ENCODE measurements at regions not wholly inside any gene's neighbourhood (a gene's known extent, or its start where the extent isn't known, plus 50 kb on each side); places are given as distances from the start of the nearest gene placed in this dataset.
"Not testable (repeated sequence)": the region's sequence is repeated elsewhere in the genome, so short reads cannot be mapped to it uniquely, and the experiment has no call there.

DNA sequence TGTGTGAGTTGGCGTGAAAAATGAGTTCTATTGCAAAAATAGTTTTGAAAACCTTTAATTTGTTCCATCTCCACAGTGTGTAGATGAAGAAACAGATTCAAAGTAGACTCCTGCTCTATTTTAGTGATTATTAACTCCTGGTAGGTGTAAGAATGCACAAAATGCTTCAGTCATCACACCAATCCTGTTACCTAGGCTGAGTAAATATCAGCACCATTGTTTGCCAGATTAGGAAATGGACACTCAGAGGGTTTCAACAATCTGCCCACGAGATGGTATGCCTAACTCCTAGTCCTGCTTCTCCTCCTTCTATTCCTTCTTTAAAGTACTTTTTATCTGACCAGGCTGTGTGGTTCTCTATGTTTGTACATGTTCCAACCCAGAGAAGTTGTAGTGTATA, 108.9 kb upstream of the AHI1 start:
- no peak for DNase-seq

GRCh38 chr6:135608031-135608430, 110.5 kb upstream of the AHI1 start:
- DNase-seq, result no peak

- DNase-seq, result not testable (repeated sequence)
Measured at GRCh38 chr6:135610192-135610591, 112.7 kb upstream of the AHI1 start.

GRCh38 chr6:135616655-135617054, 119.1 kb upstream of the AHI1 start:
- DNase-seq, result no peak

DNA sequence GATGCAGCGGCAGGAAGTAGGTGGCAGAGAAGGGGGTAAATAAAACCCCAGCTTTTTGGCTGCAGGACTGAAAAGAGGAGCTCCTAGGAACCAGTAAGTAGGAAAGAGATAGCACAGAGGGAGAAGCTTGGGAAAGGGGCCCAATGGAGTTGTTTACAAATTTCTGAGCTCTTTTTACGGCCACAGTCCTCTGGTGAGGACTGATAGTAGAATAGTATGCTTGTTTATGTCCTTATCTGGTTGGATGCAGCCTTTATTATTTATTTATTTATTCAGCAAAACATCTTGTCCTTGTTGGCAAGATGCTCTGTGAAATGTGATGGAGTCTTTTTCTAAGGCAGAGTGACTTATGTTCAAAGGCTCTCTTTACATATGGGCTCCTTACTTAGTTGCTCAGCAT, 119.7 kb upstream of the AHI1 start:
- no peak for DNase-seq

- no peak for DNase-seq
Measured at GRCh38 chr6:135622081-135622480, 124.5 kb upstream of the AHI1 start.

DNA sequence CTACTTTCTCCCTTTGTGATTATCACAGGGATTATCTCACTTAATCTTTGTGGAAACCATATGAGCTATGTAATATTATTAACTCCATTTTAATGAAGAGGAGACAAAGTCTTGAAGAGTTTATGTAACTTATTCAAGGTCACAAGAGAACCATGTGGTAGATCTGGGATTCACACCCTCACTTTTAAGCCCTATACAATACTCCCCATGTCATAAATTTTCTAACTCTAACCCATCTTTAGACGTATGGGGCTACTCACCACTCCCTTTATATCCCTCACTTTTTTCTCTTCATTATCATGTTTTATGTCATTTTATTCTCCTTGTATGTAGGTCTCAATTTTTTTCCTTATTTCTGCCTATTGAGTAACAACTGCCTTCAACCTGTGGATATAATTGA, 126.4 kb upstream of the AHI1 start:
- DNase-seq, result no peak

DNA sequence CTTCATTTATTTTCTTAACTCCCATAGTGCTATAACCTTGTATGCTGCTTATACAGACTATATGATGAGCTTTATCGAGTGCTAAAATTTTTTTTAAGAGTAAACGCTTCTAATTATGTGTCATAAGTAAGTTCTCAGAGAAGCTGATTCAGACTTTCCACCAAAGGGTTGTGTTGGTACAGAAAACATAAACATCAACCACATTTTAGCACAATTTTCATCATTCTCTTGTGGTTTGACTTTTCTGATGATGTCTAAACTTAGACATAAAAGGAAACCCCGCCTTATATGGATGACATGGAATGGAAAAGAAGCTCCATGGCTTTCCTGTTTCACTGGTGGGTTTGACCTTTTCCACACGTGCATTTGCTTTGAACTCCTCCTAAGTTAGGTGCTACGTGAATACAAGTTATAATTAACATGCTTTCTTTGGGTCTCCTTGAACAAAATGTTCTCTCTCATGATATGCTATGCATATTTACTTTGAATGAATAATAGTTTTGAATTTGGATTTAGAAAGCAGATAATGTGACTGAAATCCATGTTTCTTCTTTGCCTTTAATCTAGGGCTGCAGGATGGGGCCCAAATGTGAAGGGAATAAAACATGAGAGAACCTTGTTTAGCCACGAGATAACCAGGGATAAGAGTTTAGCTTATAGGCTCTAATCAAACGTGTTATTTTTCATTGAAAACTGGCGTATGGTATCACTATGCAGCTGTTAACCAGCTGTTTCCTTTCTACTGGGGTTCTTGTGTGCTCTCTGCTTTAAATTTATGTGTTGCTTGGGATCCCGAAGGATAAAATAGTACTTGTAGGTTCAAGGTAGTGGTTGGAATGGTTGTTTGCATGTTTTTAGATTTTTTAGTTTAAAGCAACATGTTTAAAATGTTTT, 127.1 kb upstream of the AHI1 start:
- no peak for DNase-seq

DNA sequence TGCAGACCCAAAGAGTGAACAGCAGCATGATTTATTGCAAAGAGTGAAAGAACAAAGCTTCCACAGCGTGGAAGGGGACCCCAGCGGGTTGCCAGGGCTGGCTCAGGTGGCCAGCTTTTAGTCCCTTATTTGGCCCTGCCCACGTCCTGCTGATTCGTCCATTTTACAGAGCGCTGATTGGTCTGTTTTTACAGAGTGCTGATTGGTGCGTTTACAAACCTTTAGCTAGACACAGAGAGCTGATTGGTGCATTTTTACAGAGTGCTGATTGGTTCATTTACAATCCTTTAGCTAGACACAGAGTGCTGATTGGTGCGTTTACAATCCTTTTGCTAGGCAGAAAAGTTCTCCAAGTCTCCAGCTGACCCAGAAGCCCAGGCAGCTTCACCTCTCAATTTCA, 128.5 kb upstream of the AHI1 start:
- DNase-seq, result not testable (repeated sequence)

GRCh38 chr6:135627092-135627715, 129.7 kb upstream of the AHI1 start:
- DNase-seq, result no peak

DNA sequence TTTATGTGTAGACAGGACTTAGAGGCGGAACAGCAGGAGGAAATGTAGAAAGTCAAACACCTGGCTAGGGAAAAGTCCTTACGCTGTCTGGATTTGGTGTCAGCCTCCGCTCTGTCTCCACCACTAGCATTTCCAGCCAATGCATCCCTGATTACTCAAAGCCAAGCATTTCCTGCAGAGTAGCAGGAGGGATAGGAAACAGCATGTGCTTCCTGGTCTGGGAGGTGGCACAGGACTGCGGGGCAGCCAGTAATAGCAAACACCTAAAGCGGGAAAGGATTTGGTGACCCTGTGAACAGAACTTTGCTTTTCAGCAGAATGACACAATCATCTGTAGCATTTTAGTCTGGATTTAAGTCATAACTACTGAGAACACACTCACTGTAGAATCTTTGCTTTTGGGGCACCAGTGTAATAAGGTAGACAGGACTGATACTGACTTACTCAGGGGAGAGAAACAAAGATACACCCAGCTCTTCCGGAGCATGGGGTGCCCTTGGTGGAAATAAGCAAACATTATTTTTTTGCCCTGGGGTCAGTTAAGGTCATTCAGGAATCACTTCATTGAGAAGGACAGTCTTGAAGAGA, 133.3 kb upstream of the AHI1 start:
- DNase-seq, result no peak

DNA sequence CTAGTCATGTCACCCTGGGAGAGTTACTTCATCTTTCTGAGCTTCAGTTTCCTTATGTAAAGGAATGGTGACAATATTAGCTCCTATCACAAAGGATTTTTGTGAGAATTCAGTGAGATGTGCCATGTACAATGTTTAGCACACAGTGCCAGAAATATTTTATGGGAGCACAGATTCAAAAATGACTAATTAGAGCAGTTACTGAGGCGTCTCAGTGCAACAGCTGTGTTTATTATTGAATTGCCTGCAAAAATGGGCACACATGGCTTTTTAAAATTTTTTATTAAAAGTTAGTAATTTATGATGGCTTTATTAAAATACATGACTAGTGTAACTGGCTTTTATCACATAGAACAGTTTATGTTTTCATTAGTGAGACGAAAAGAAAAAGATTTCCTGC, 134.3 kb upstream of the AHI1 start:
- DNase-seq, result no peak

DNA sequence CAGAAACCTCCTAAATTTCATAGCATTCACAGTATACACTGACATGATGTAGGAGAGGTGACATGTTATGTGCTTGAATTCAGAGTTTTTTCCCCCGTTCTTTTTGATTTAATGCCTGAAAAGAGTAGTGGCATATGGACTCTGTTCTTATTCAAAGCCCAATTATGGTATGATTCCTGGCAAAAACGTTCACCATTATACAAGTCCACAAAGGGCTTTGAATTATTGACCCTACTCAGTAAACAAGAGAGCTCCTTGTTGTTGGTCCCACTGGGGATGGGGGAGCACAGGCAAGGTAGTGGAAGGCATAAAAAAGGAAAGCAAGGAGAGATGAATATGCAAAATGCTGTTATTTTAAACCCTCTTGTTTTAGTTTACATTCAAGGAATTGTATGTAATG, 136.0 kb upstream of the AHI1 start:
- no peak for DNase-seq

GRCh38 chr6:135637701-135638100, 140.2 kb upstream of the AHI1 start:
- no peak for DNase-seq

- DNase-seq, result no peak
Measured at GRCh38 chr6:135638108-135638507, 140.6 kb upstream of the AHI1 start.

DNA sequence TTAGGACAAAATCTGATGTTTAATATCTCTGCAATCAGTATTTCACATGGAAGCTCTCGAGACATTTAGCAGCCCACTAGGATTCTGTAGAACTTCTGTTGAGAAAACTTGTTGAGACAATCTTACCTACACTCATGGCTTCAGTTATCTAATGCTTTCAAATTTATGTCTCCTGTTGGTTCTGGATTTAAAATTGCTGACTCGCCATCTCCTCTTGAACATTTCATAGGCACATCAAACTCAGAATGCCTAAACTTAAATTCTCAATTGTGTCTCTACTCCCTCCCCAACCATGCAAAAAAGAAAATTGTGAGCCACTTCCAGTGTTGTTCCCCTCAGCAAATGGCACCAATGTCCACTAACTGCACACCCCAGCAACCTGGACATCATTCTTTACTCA, 142.5 kb upstream of the AHI1 start:
- DNase-seq, result no peak

- no peak for DNase-seq
Measured at GRCh38 chr6:135640449-135641111, 143.0 kb upstream of the AHI1 start.

- no peak for DNase-seq
Measured at GRCh38 chr6:135642912-135643311, 145.4 kb upstream of the AHI1 start.

DNA sequence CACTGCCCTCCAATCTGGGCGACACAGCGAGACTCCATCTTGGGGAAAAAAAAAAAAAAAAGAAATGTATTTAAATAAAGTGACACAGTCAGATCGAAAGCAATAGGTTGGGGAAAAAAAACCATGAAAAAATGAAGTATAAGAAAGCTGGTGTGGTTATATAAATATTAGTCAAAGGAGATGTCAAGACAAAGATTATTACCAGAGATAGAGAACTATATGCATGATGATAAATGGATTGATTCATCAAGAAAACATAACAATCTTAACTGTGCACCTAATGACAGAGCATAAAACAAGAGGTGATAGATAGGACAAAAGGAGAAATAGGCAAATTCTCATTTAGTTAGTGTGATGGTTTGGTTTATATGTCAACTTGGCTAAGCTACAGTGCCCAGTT, 146.9 kb upstream of the AHI1 start:
- no peak for DNase-seq

GRCh38 chr6:135647521-135647920, 150.0 kb upstream of the AHI1 start:
- no peak for DNase-seq

GRCh38 chr6:135651964-135652755, 154.6 kb upstream of the AHI1 start:
- no peak for DNase-seq

GRCh38 chr6:135655055-135655454, 157.5 kb upstream of the AHI1 start:
- DNase-seq, result no peak

DNA sequence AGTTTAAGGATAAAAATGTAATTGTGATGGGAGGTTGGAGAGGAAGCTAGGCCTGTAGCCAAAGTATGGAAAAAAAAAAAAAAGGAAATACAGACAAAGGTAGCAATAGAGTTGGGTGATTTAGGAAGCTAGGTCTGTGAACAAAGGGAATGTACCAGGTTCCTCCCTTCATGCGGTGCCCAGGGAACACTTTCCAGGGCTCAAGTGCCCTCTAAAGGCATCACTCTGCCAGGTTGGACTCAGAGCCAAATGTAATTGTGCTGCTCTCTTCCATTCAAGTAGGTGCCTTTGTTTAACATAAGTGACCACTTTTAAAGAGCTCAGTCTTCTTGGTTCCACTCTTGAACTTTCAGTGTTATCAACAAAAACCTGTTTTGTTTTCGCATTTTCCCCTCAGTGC, 159.7 kb upstream of the AHI1 start:
- DNase-seq, result no peak
